ENCODE measurements at regions not wholly inside any gene's neighbourhood (a gene's known extent, or its start where the extent isn't known, plus 50 kb on each side); places are given as distances from the start of the nearest gene placed in this dataset.

DNA sequence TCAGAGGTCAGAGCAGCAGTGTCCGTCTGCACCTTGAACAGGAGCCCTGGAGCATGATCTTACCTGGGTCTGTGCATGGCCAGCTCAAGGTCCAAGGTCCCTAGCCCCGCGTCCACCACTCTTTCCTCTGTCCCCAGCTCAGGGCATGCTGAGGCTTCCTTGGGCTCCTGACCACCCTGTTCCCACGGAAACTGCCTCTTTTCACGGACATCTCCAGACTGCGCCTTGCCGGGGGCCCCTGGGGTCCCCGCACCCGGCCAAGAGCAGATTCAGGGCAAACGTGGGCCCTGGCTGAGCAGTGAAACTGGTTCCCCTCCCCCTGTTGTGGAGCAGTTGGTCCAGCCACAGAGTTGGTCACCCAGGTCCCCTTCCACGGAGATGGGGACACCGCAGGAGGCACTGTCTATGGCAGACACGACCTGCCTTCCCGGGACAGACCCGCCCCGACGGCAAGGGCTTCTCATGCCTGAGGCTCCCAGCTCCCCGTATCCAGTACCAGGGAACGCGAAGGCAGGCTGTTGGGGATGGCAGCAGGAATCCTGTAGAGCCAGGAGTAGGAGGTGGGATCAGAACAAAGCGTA, 217.4 kb upstream of the PPP2R2D start:
- TF ChIP-seq POLR2AphosphoS5 (IDR thresholded peaks at IDR 0.05; ENCODE audit: insufficient read depth, low read depth, low read length) = no peak
- TF ChIP-seq GATA2 (IDR thresholded peaks at IDR 0.05; ENCODE audit: insufficient read depth, insufficient read length, low read depth, low read length) = no peak
- no peak for TF ChIP-seq EZH2 (IDR thresholded peaks at IDR 0.05; ENCODE audit: borderline replicate concordance, low read depth, low read length, severe bottlenecking)
- no peak for TF ChIP-seq MYC (IDR thresholded peaks at IDR 0.05; ENCODE audit: low read depth, low read length)
- TF ChIP-seq JUN (IDR thresholded peaks at IDR 0.05; ENCODE audit: borderline replicate concordance, insufficient read depth, insufficient read length, low read depth) = no peak
- no peak for TF ChIP-seq POLR2A (IDR thresholded peaks at IDR 0.05; ENCODE audit: low read depth, low read length)
- TF ChIP-seq, protein P1, sequence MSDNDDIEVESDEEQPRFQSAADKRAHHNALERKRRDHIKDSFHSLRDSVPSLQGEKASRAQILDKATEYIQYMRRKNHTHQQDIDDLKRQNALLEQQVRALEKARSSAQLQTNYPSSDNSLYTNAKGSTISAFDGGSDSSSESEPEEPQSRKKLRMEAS (IDR thresholded peaks at IDR 0.05; ENCODE audit: insufficient read depth, insufficient read length) = no peak
- TF ChIP-seq, protein P2, sequence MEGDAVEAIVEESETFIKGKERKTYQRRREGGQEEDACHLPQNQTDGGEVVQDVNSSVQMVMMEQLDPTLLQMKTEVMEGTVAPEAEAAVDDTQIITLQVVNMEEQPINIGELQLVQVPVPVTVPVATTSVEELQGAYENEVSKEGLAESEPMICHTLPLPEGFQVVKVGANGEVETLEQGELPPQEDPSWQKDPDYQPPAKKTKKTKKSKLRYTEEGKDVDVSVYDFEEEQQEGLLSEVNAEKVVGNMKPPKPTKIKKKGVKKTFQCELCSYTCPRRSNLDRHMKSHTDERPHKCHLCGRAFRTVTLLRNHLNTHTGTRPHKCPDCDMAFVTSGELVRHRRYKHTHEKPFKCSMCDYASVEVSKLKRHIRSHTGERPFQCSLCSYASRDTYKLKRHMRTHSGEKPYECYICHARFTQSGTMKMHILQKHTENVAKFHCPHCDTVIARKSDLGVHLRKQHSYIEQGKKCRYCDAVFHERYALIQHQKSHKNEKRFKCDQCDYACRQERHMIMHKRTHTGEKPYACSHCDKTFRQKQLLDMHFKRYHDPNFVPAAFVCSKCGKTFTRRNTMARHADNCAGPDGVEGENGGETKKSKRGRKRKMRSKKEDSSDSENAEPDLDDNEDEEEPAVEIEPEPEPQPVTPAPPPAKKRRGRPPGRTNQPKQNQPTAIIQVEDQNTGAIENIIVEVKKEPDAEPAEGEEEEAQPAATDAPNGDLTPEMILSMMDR (IDR thresholded peaks at IDR 0.05; ENCODE audit: extremely low read depth in 1 of 2, insufficient read depth in 1 of 2, low read depth in 1 of 2, low read length in 2 of 2) = no peak
- TF ChIP-seq FOS (IDR thresholded peaks at IDR 0.05; ENCODE audit: borderline replicate concordance, insufficient read depth, low read length) = no peak
- no peak for FAIRE-seq
- H3K79me2 ChIP-seq (ENCODE audit: control insufficient read depth, insufficient read depth, low read length) = no peaks in the 10 kb centered on the region

More for the DNA sequence above, 217.4 kb upstream of the PPP2R2D start:
- Histone ChIP-seq H3K9me1 (replicated peaks; ENCODE audit: control insufficient read depth, extremely low read depth, insufficient read depth, low read length) (no peaks in the 10 kb centered on the region), H3K4me1 (ENCODE audit: control insufficient read depth, extremely low read depth, insufficient read depth, low read length) (no peaks in the 10 kb centered on the region), H3K27ac (ENCODE audit: insufficient read depth, low read depth, low read length) (no peak overlapping the region), H3K27me3 (ENCODE audit: control insufficient read depth in 2 of 2, insufficient read depth in 2 of 2, low read length in 2 of 2) (no peaks in the 10 kb centered on the region), H4K20me1 (replicated peaks; ENCODE audit: control insufficient read depth, extremely low read depth, insufficient read depth, low read length) (no peaks in the 10 kb centered on the region), H2AFZ (ENCODE audit: low read depth, low read length) (no peak overlapping the region), H3K4me2 (ENCODE audit: insufficient read depth, low read length) (no peak overlapping the region), H3K4me3 (replicated peaks in 1 of 3; ENCODE audit: insufficient read depth in 1 of 3, low read depth in 1 of 3, low read length in 3 of 3) (no peak overlapping the region), H3K36me3 (ENCODE audit: control insufficient read depth in 2 of 2, extremely low read depth in 1 of 2, insufficient read depth in 2 of 2, low read length in 2 of 2) (no peaks in the 10 kb centered on the region), H3K9me3 (replicated peaks; ENCODE audit: control insufficient read depth, insufficient read depth, low read length) (peaks cover 17% of the 10 kb centered on the region), H3K9ac (replicated peaks; ENCODE audit: extremely low read depth, insufficient read depth, low read length) (no peak overlapping the region)
- ChIA-PET POLR2A (no interaction called here), CTCF (no interaction called here)
- DNase-seq (ENCODE audit: low read depth, low spot score) = no peak
- dilution Hi-C loops (cut with MboI; ENCODE audit: extremely low pct_ligation_motif_present, low sequenced_read_pairs) = no loop called here
- no TSS peak for BruUV-seq (replicated peaks)
- intact Hi-C loops (cut with micrococcal nuclease) = no loop called here
